Kidney epithelial cell (primary cell): ENCODE measurements at regions not wholly inside any gene's neighbourhood (a gene's known extent, or its start where the extent isn't known, plus 50 kb on each side); places are given as distances from the start of the nearest gene placed in this dataset.

Source experiments
- DNase-seq: peaks from one replicate; pipeline ENCODE4 v3.0.0-alpha.2; 2010; ENCODE audit warnings: low read depth
- H3K27me3 ChIP-seq: 2 replicates; pipeline ENCODE4 v1.6.0; 2011; ENCODE audit warnings: low read length; ENCODE audit not compliant: control insufficient read depth, insufficient read depth
- H3K36me3 ChIP-seq: 2 replicates; pipeline ENCODE4 v1.5.1; 2011; ENCODE audit warnings: low read length; ENCODE audit not compliant: control insufficient read depth, insufficient read depth
- H3K4me3 ChIP-seq: 2 replicates; pipeline ENCODE4 v1.5.1; 2011; ENCODE audit warnings: low read depth, mild to moderate bottlenecking, control low read depth, low read length
- CTCF ChIP-seq: IDR thresholded peaks from 2 replicates; pipeline ENCODE4 v1.5.1; 2011; ENCODE audit warnings: mild to moderate bottlenecking, moderate library complexity, low read length, control low read depth, inconsistent platforms; ENCODE audit not compliant: insufficient read depth, poor library complexity, severe bottlenecking

- Histone ChIP-seq H3K4me3 (no peak overlapping the region), H3K36me3 (no peaks in the 10 kb centered on the region), H3K27me3 (no peaks in the 10 kb centered on the region)
- no peak for TF ChIP-seq CTCF
- no peak for DNase-seq
Observed at GRCh38 chr12:42732908-42733411, 143.4 kb upstream of the PRICKLE1 start.

- no peaks in the 10 kb centered on the region for H3K36me3 ChIP-seq
- DNase-seq: no peak
- H3K27me3 ChIP-seq: no peaks in the 10 kb centered on the region
- H3K4me3 ChIP-seq: no peak overlapping the region
- no peak for TF ChIP-seq CTCF
Observed at GRCh38 chr12:42730291-42730690, 140.7 kb upstream of the PRICKLE1 start.

- no peaks in the 10 kb centered on the region for H3K36me3 ChIP-seq
- TF ChIP-seq CTCF: no peak
- H3K27me3 ChIP-seq: no peaks in the 10 kb centered on the region
- DNase-seq: no peak
- no peak overlapping the region for H3K4me3 ChIP-seq
Observed at GRCh38 chr12:42729535-42729900, 140.0 kb upstream of the PRICKLE1 start.

- Histone ChIP-seq H3K36me3 (no peaks in the 10 kb centered on the region), H3K27me3 (no peaks in the 10 kb centered on the region), H3K4me3 (no peak overlapping the region)
- TF ChIP-seq CTCF: no peak
- no peak for DNase-seq
Observed at GRCh38 chr12:42728770-42729534, 139.4 kb upstream of the PRICKLE1 start.

- no peak for DNase-seq
- Histone ChIP-seq H3K36me3 (no peaks in the 10 kb centered on the region), H3K4me3 (no peak overlapping the region), H3K27me3 (no peaks in the 10 kb centered on the region)
- TF ChIP-seq CTCF: no peak
Observed at GRCh38 chr12:42728287-42728686, 138.7 kb upstream of the PRICKLE1 start.

GRCh38 chr12:42725809-42726208 is 136.3 kb upstream of the PRICKLE1 start:
- H3K36me3 ChIP-seq: no peaks in the 10 kb centered on the region
- no peak overlapping the region for H3K4me3 ChIP-seq
- H3K27me3 ChIP-seq: no peaks in the 10 kb centered on the region
- DNase-seq: peak; percentile 67
- no peak for TF ChIP-seq CTCF
